SK-N-SH (cell line): ENCODE measurements at regions not wholly inside any gene's neighbourhood (a gene's known extent, or its start where the extent isn't known, plus 50 kb on each side); places are given as distances from the start of the nearest gene placed in this dataset.

Experiments
- CTCF ChIP-seq: fragments of 200-600 bp; sonication (generic); IDR thresholded peaks from 2 replicates; pipeline ENCODE4 v1.6.1; 2017; ENCODE audit warnings: antibody characterized with exemption, mild to moderate bottlenecking, moderate library complexity
- ELF1 ChIP-seq: IDR thresholded peaks from 2 replicates; pipeline ENCODE4 v1.4.0; 2012
- JUND ChIP-seq: IDR thresholded peaks from 2 replicates; pipeline ENCODE4 v1.4.0; 2012
- MXI1 ChIP-seq: IDR thresholded peaks from 2 replicates; pipeline ENCODE4 v1.6.1; 2012; ENCODE audit warnings: mild to moderate bottlenecking, low read depth, low read length, improper control_type of control experiment
- NRF1 ChIP-seq: IDR thresholded peaks from 2 replicates; pipeline ENCODE4 v1.6.1; 2012; ENCODE audit warnings: low read depth, mild to moderate bottlenecking, low read length
- USF2 ChIP-seq: fragments of 150-350 bp; IDR thresholded peaks from 2 replicates; pipeline ENCODE4 v1.6.1; 2017; ENCODE audit warnings: antibody characterized with exemption, low read length, low read depth, borderline replicate concordance

GRCh38 chr4:134546279-134546678, 344.7 kb upstream of the PABPC4L start:
- TF ChIP-seq ELF1 (no peak), CTCF (no peak), NRF1 (no peak), MXI1 (no peak), USF2 (no peak), JUND (no peak)
